Cardiac fibroblast (primary cell): ENCODE measurements at regions not wholly inside any gene's neighbourhood (a gene's known extent, or its start where the extent isn't known, plus 50 kb on each side); places are given as distances from the start of the nearest gene placed in this dataset.

Experiments
- DNase-seq, 2 donors: peaks; one replicate each; pipeline versions ENCODE4 v3.0.0 to v3.0.0-alpha.2; 2010; ENCODE audit warnings: low read depth in 2 of 2
- H3K4me3 ChIP-seq, 2 donors: replicated peaks in 1 of 2; 1 replicate in 1 of 2; 2 replicates in 1 of 2; pipeline ENCODE4 v1.5.1; 2011; ENCODE audit warnings: low read depth in 2 of 2, low read length in 2 of 2, mild to moderate bottlenecking in 2 of 2, moderate library complexity in 1 of 2
- CTCF ChIP-seq: IDR thresholded peaks from one replicate; pipeline ENCODE4 v1.5.1; 2011; ENCODE audit warnings: low read depth, mild to moderate bottlenecking, low read length, inconsistent platforms

GRCh38 chr14:101194373-101195308 is 291.1 kb upstream of the RTL1 start:
- DNase-seq = no peak
- no peak overlapping the region for H3K4me3 ChIP-seq
- TF ChIP-seq CTCF = no peak

GRCh38 chr14:101195309-101195901 is 291.9 kb upstream of the RTL1 start:
- no peak overlapping the region for H3K4me3 ChIP-seq
- DNase-seq = no peak
- no peak for TF ChIP-seq CTCF

GRCh38 chr14:101196051-101196712 is 292.7 kb upstream of the RTL1 start:
- no peak for TF ChIP-seq CTCF
- no peak for DNase-seq
- H3K4me3 ChIP-seq = no peak overlapping the region

- no peak for DNase-seq
- H3K4me3 ChIP-seq = no peak overlapping the region
- TF ChIP-seq CTCF = no peak
Observed at GRCh38 chr14:101196795-101197590, 293.5 kb upstream of the RTL1 start.

- TF ChIP-seq CTCF = no peak
- no peak overlapping the region for H3K4me3 ChIP-seq
- DNase-seq = no peak
Observed at GRCh38 chr14:101197595-101198397, 294.3 kb upstream of the RTL1 start.
